GM12878 (cell line): ENCODE measurements at regions not wholly inside any gene's neighbourhood (a gene's known extent, or its start where the extent isn't known, plus 50 kb on each side); places are given as distances from the start of the nearest gene placed in this dataset.

Experiments
- ATAC-seq: fragments of 200-7000 bp; cut with Tn5 transposase; 3 replicates; pipeline ENCODE4 v1.9.1; 2020; ENCODE audit warnings: mild to moderate bottlenecking, moderate library complexity
- BruUV-seq: library from RNA; stranded (reverse); fragments of 400-500 nt; replicated peaks from 2 replicates; lab custom pipeline; 2021; lab: Mats Ljungman, UMichigan
- CTCF ChIA-PET: fragments of 300-600 bp; sonication (Branson Sonifier 250); formaldehyde crosslinking; extraction: SDS; loops from one replicate; lab custom pipeline; 2021; ENCODE audit warnings: inconsistent platforms; lab: Yijun Ruan, JAX
- POLR2A ChIA-PET: fragments of 350-600 bp; formaldehyde crosslinking; extraction: SDS; loops from one replicate; lab custom pipeline; 2021; ENCODE audit warnings: inconsistent platforms; lab: Charles Lee
- RAD21 ChIA-PET: fragments of 300-600 bp; sonication (Branson Sonifier 250); formaldehyde crosslinking; loops from one replicate; lab custom pipeline; 2023; ENCODE audit warnings: antibody characterized with exemption; ENCODE audit not compliant: unreplicated experiment; lab: Charles Lee
- SMC1A ChIA-PET: fragments of 300-600 bp; sonication (Branson Sonifier 250); formaldehyde crosslinking; loops from one replicate; lab custom pipeline; 2023; ENCODE audit not compliant: unreplicated experiment, uncharacterized antibody; lab: Charles Lee
- DNase-seq: peaks from one replicate; pipeline ENCODE4 v3.0.0-alpha.2; 2011; ENCODE audit warnings: low read depth, low spot score
- FAIRE-seq: peaks from 3 replicates; lab custom pipeline; 2011; peaks lifted over from hg19 to GRCh38; lab: Jason Lieb, UNC
- H2AFZ ChIP-seq: 2 replicates; pipeline ENCODE4 v1.6.0; 2011; ENCODE audit warnings: low read depth, low read length, control low read depth; ENCODE audit not compliant: control insufficient read depth
- H3K27ac ChIP-seq: 2 replicates; pipeline ENCODE4 v1.5.1; 2011; ENCODE audit warnings: control low read depth; ENCODE audit not compliant: control insufficient read depth, insufficient read depth
- H3K27me3 ChIP-seq, 2 experiments: replicated peaks in 1 of 2; 2 replicates each; pipeline versions ENCODE4 v1.6.0 to v1.6.1; 2011; ENCODE audit warnings: low read length in 1 of 2; ENCODE audit not compliant: control insufficient read depth in 2 of 2, insufficient read depth in 2 of 2
- H3K36me3 ChIP-seq, 2 experiments: 2 replicates each; pipeline ENCODE4 v1.5.1; 2011; ENCODE audit warnings: low read length in 1 of 2; ENCODE audit not compliant: control insufficient read depth in 2 of 2, insufficient read depth in 2 of 2
- H3K4me1 ChIP-seq: 2 replicates; pipeline ENCODE4 v1.6.1; 2011; ENCODE audit warnings: mild to moderate bottlenecking, low read length, moderate library complexity, mixed read lengths; ENCODE audit not compliant: control insufficient read depth, insufficient read depth
- H3K4me2 ChIP-seq: 2 replicates; pipeline ENCODE4 v1.6.0; 2011; ENCODE audit warnings: control low read depth; ENCODE audit not compliant: control insufficient read depth, insufficient read depth
- H3K4me3 ChIP-seq: fragments of 200-600 bp; sonication (generic); 2 replicates; pipeline ENCODE4 v1.5.1; 2016
- H3K79me2 ChIP-seq: 2 replicates; pipeline ENCODE4 v1.6.0; 2011; ENCODE audit warnings: low read length; ENCODE audit not compliant: control insufficient read depth, insufficient read depth
- H3K9ac ChIP-seq: 2 replicates; pipeline ENCODE4 v1.8.0; 2011; ENCODE audit warnings: low read length, control low read depth, mixed read lengths; ENCODE audit not compliant: control insufficient read depth, insufficient read depth
- H3K9me3 ChIP-seq: replicated peaks from 3 replicates; pipeline ENCODE4 v1.5.1; 2011; ENCODE audit warnings: mild to moderate bottlenecking, low read length; ENCODE audit not compliant: control insufficient read depth, insufficient read depth
- H4K20me1 ChIP-seq: 2 replicates; pipeline ENCODE4 v1.6.0; 2011; ENCODE audit not compliant: control insufficient read depth, insufficient read depth
- EED ChIP-seq: sonication (generic); IDR thresholded peaks from 2 replicates; pipeline ENCODE4 v1.6.1; 2016; ENCODE audit warnings: antibody characterized with exemption, low read depth
- ESRRA ChIP-seq: IDR thresholded peaks from 2 replicates; pipeline ENCODE4 v1.6.1; 2012; ENCODE audit warnings: mild to moderate bottlenecking, low read length, improper control_type of control experiment
- FOXM1 ChIP-seq: IDR thresholded peaks from 2 replicates; pipeline ENCODE4 v1.6.1; 2012; ENCODE audit warnings: low read depth, mild to moderate bottlenecking, inconsistent platforms, low read length, moderate library complexity
- HCFC1 ChIP-seq: fragments of 150-350 bp; IDR thresholded peaks from 2 replicates; pipeline ENCODE4 v1.6.1; 2014; ENCODE audit warnings: low read length
- KLF5 ChIP-seq: fragments of 450-650 bp; IDR thresholded peaks from 2 replicates; pipeline ENCODE4 v1.6.1; 2014; ENCODE audit warnings: mild to moderate bottlenecking; ENCODE audit not compliant: partially characterized antibody
- MEF2B ChIP-seq: fragments of 450-650 bp; IDR thresholded peaks from 2 replicates; pipeline ENCODE4 v1.6.1; 2018; ENCODE audit warnings: mild to moderate bottlenecking, moderate library complexity; ENCODE audit not compliant: partially characterized antibody, poor library complexity, severe bottlenecking
- MTA3 ChIP-seq: IDR thresholded peaks from 2 replicates; pipeline ENCODE4 v1.6.1; 2012; ENCODE audit warnings: low read length, inconsistent platforms, borderline replicate concordance
- POLR2AphosphoS2 ChIP-seq: IDR thresholded peaks from 2 replicates; pipeline ENCODE4 v1.6.1; 2011; ENCODE audit warnings: low read depth, mild to moderate bottlenecking, low read length, improper control_type of control experiment, moderate library complexity
- RAD51 ChIP-seq: fragments of 450-650 bp; IDR thresholded peaks from 2 replicates; pipeline ENCODE4 v1.6.1; 2016; ENCODE audit warnings: moderate library complexity, mild to moderate bottlenecking, inconsistent platforms
- SMAD1 ChIP-seq: fragments of 450-650 bp; IDR thresholded peaks from 2 replicates; pipeline ENCODE4 v1.6.1; 2018; ENCODE audit warnings: mild to moderate bottlenecking, low read depth; ENCODE audit not compliant: partially characterized antibody
- SMC3 ChIP-seq: IDR thresholded peaks from 2 replicates; pipeline ENCODE4 v1.6.1; 2011; ENCODE audit warnings: low read length, improper control_type of control experiment, borderline replicate concordance
- WRNIP1 ChIP-seq: IDR thresholded peaks from 2 replicates; pipeline ENCODE4 v1.6.1; 2011; ENCODE audit warnings: low read depth, low read length, improper control_type of control experiment, borderline replicate concordance
- YBX1 ChIP-seq: fragments of 450-650 bp; IDR thresholded peaks from 2 replicates; pipeline ENCODE4 v1.6.1; 2016; ENCODE audit warnings: antibody characterized with exemption
- in situ Hi-C: fragments of 300-500 bp; cut with MboI; formaldehyde crosslinking; loops from 9 replicates; pipeline ENCODE4 v1.14.3; 2018; ENCODE audit warnings: mixed read lengths
- intact Hi-C: fragments of 100-400 bp; cut with micrococcal nuclease; formaldehyde crosslinking; loops from one replicate; pipeline ENCODE4 v1.14.2; 2022; ENCODE audit not compliant: unreplicated experiment
- TF ChIP-seq, protein P1 (sequence below): IDR thresholded peaks from 2 replicates; pipeline ENCODE4 v1.6.1; 2012; ENCODE audit warnings: low read depth, low read length, improper control_type of control experiment
- TF ChIP-seq, protein P2 (sequence below): IDR thresholded peaks from 2 replicates; pipeline ENCODE4 v1.6.1; 2012; ENCODE audit warnings: mild to moderate bottlenecking, low read depth, low read length

DNA sequence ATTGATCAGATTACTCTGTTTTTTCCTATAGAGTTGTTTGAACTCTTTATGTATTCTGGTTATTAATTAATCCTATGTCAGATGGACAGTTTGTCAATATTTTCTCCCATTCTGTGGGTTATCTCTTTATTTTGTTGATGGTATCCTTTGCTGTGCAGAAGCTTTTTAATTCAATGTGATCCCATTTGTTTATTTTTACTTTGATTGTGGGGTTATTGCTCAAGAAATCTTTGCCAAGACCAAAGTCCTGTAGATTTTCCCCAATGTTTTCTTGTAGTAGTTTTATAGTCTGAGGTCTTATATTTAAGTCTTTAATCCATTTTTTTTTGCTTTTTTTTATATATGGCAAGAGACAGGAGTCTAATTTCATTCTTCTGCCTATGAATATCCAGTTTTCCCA is 86.2 kb upstream of the FIGN start:
- no peak for ATAC-seq
- in situ Hi-C loops: no loop called here

More for the DNA sequence above, 86.2 kb upstream of the FIGN start:
- Histone ChIP-seq H2AFZ (no peak overlapping the region), H3K4me2 (no peak overlapping the region), H3K36me3 (no peaks in the 10 kb centered on the region), H3K79me2 (no peaks in the 10 kb centered on the region), H3K27ac (no peak overlapping the region), H3K27me3 (no peaks in the 10 kb centered on the region), H3K9me3 (no peaks in the 10 kb centered on the region), H3K4me1 (no peaks in the 10 kb centered on the region), H3K9ac (no peak overlapping the region), H3K4me3 (no peak overlapping the region), H4K20me1 (no peaks in the 10 kb centered on the region)
- intact Hi-C loops: no loop called here
- ChIA-PET CTCF (no interaction called here), SMC1A (interaction anchor here (0.6 kb wide), 1 partner anchor 652 kb away, joined by 3 read pairs; no protein-coding TSS in a partner anchor), RAD21 (no interaction called here), POLR2A (no interaction called here)
- no peak for FAIRE-seq
- DNase-seq: no peak
- TF ChIP-seq POLR2AphosphoS2 (no peak), KLF5 (no peak), MTA3 (no peak), FOXM1 (no peak), RAD51 (no peak), ESRRA (no peak), WRNIP1 (no peak), HCFC1 (no peak), EED (no peak), MEF2B (no peak), SMAD1 (no peak), YBX1 (no peak), SMC3 (no peak)
- TF ChIP-seq, protein P1, sequence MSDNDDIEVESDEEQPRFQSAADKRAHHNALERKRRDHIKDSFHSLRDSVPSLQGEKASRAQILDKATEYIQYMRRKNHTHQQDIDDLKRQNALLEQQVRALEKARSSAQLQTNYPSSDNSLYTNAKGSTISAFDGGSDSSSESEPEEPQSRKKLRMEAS: no peak
- TF ChIP-seq, protein P2, sequence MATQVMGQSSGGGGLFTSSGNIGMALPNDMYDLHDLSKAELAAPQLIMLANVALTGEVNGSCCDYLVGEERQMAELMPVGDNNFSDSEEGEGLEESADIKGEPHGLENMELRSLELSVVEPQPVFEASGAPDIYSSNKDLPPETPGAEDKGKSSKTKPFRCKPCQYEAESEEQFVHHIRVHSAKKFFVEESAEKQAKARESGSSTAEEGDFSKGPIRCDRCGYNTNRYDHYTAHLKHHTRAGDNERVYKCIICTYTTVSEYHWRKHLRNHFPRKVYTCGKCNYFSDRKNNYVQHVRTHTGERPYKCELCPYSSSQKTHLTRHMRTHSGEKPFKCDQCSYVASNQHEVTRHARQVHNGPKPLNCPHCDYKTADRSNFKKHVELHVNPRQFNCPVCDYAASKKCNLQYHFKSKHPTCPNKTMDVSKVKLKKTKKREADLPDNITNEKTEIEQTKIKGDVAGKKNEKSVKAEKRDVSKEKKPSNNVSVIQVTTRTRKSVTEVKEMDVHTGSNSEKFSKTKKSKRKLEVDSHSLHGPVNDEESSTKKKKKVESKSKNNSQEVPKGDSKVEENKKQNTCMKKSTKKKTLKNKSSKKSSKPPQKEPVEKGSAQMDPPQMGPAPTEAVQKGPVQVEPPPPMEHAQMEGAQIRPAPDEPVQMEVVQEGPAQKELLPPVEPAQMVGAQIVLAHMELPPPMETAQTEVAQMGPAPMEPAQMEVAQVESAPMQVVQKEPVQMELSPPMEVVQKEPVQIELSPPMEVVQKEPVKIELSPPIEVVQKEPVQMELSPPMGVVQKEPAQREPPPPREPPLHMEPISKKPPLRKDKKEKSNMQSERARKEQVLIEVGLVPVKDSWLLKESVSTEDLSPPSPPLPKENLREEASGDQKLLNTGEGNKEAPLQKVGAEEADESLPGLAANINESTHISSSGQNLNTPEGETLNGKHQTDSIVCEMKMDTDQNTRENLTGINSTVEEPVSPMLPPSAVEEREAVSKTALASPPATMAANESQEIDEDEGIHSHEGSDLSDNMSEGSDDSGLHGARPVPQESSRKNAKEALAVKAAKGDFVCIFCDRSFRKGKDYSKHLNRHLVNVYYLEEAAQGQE: no peak
- BruUV-seq: no TSS peak
